ENCODE measurements at regions not wholly inside any gene's neighbourhood (a gene's known extent, or its start where the extent isn't known, plus 50 kb on each side); places are given as distances from the start of the nearest gene placed in this dataset.
A peak's percentile ranks its signal among the peaks of the same experiment; 100 is the strongest.

DNA sequence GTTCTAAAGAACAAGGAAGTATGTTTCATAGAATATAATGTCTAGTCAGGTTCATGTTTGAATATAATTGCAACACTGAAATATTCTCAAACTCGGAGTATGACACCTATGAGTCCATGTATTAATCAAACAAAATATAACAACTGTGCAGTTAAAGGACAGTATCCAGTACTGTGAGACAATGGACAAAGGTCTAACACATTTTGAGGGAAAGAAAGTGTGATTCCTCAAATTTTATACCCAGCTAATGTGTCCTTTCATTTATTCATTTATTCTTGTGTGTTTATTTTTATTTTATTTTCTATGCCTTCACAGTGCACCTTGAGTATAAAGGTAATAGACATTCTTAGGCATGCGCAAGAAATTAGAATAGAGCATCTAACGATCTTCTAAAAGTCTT lies 401.0 kb upstream of the ZFHX3 start:
- DNase-seq (ENCODE audit: low read depth) = no peak

DNA sequence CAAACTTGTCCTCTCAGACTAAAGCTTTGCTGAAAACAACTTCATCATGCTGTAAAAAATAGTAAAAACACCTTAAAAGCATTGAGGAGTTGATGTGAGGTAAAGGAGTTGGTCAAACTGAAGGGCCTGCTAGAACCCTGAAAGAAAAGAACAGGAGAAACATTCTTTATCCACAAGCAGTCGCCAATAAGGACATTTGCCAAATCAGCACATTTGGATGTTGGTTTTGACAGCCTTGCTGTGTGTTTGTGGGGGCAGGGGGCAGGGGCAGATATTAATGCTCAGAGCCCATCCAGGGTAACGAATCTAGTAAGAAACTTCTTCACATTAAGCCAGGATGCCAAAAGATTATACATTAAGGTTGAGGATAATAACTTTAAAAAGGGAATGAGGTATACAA lies 399.9 kb upstream of the ZFHX3 start:
- no peak for DNase-seq (ENCODE audit: low read depth)

DNA sequence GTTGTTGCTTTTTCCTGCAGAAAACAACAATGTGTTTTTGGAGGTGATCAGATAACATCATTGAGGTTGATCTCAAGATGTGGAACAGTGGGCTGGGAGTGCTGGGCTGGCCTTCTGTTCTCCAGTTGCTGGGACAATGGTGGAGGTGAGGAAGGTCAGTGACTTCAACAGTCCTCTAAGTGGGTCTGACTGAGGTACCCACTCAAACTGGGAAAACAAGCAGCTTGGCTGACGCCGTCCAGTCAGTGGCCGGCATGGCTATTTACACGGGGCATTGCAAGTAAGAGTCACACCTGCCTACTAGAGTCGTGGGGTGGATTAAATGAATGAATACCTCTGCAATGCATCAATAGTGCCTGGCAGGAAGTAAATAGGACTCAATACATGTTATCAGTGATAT lies 386.7 kb upstream of the ZFHX3 start:
- DNase-seq (ENCODE audit: low read depth) = no peak

DNA sequence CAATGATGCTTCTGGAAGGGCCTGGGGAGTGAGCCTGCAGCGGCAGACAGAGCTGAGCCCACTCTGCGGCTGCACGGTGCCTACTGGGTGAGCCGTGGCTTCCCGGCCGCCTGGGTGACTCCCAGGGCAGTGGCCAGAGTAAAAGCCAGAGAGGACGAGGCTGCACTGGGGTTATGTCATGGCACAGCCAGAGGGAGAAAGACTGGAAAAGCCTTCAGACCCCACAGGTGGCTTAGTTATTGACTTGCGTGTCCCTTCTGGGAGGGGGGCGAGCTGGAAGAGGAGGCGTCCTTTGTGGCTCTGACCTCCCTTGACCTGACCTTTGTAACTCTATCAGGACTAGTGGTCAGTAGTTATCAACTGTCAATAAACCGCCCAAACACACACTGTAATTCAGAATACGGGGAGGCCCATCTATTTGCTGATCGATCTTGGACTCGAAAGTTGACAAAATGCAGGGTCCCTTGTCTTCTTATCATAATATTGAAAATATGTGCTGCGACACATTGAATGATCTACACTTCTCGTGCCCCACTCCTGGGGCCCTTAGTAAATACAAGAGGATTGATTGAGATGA lies 385.9 kb upstream of the ZFHX3 start:
- DNase-seq (ENCODE audit: low read depth) = no peak

DNA sequence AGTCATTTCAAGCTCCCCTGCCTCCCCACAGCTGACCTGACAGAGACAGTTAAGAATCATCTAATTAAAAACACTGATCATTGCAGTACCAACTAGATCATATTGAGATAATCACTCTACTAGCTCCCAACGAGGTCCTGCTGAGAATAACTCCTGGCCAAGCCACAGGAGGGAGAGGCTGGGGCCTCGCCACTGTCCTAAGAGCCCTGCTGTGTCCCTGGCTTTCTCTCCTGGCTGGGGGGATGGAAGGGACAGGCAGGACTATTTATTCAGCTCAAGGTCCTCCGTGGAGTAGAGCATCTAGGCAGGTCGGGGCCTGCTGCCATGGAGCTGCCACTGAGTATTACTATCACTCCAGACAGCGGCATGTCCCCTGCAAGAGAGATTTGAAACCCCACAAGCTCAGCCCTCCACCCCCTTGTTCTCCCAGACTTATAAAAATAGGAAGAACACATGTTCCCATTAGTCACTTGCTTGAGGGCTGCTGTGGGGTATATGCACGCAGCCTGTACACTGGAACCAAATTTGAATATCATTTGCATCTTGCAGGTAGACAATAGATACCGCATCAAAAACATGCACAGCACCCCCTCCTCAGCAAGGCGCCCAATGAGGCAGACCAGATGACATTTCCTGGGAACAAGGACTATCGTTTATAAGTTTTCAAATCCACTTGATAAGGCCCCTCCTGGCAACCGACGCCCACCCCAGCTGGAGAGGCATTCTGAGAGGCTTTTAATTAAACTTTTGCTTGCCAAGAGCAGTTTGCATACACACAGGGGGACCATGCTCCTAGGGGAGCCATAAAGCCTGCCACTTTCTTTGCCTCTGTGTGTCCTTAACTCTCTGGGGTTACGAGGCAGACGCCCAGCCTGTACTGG lies 385.2 kb upstream of the ZFHX3 start:
- DNase-seq (ENCODE audit: low read depth) = no peak

DNA sequence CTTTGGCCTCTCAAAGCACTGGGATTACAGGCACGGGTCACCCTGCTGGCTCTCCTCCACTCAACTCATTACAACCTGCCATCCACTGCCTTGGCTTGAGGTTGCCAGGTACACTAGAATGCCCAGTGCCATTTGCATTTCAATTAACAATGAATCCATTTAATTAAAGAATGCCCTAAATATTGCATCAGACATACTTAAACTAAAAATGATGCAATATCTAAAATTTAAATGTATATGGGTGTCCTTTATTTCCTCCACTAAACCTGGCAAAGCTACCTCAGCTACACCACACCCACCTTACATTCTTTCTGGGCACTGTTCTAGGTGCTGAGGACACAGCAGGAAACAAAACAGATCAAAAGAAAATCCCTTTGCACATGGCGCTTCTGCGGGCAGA lies 382.2 kb upstream of the ZFHX3 start:
- no peak for DNase-seq (ENCODE audit: low read depth)

DNA sequence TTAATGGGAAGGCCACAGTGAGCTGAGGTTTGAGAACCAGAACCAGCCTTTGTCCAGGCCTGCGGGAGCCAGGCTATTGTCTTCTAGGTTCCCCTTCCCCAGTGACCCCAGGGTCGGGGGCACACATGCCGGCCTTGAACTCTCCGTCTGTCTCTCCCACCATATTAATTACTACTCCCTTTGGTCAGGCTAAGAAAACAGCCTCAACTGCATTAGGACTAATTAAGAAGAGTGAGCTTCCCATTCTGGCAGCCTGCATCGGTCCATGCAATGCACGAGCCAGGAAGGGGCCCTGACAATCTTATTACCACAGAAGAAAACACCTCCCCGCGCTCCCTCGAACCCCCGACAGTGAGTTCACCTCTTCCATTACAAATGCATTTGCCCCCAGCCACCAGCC lies 380.2 kb upstream of the ZFHX3 start:
- DNase-seq (ENCODE audit: low read depth) = no peak

DNA sequence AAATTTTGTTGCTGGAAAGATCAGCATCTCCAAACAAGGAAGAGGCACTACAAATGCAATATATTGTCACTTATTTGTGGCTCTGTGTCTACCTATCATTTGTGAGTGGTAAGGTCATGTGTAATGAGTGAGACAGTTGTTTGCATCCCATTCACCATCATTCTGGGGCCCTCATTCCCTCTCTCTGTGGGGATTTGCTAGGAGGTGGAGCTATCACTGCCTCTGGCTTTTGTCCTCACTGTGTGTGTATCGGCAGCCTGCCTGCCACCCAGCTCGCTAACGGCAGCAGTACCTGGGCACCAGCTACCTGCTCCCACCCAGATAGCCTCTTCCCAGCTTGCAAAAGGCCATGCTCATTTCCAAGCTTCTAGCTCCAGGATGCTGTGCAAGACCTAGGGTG lies 379.2 kb upstream of the ZFHX3 start:
- DNase-seq (ENCODE audit: low read depth) = no peak

DNA sequence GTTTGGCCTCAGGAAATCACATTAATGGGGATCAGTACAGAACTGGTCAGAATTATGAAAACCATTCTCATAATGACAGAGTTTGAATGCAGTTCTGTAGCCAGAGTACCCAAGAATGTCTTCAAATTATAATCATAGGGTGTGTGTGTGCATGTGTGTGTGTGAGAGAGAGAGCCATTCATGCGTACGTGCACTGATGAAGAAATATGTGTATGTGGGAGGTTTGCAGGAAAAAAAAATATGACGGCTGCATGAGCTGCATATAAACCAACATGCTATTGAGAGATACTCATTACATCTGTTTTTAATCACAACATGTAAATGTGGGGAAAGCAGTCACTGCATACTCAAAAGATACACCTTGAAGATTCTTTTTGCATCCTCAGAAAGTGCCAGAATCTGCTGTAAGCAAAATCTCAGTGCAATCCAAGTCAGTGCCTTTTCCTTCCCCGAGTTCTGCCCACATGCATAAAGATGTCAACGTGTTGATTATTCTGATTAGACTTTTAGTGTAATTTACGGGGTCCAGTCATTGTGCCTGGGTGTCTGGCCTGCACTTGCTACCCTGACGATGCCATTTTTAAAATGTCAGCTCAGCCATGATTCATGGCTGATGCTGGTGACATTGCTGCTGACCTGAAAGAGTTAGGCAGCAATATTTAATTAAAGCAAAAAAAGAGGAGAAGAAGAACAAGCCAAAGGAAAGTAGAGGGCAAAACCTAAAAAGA lies 378.7 kb upstream of the ZFHX3 start:
- no peak for DNase-seq (ENCODE audit: low read depth)

DNA sequence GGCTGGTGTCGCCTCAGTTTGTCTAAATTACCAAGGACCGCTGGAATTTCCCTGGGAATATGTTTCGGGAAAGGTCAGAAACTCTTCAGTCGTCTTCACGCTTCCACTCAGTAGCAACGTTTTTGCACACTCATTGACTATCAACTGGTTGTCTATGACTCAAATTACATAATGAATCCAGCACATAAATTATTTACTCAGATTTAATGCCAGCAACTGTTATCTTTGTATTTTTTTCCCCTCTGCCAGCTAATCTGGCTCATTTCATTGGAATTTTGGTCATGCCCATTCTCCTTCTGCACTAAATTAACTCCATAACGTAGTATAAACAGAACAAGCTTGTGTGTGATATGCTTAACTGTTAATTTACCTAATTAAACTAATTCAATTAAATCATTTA lies 372.7 kb upstream of the ZFHX3 start:
- DNase-seq (ENCODE audit: low read depth) = peak; percentile 14

DNA sequence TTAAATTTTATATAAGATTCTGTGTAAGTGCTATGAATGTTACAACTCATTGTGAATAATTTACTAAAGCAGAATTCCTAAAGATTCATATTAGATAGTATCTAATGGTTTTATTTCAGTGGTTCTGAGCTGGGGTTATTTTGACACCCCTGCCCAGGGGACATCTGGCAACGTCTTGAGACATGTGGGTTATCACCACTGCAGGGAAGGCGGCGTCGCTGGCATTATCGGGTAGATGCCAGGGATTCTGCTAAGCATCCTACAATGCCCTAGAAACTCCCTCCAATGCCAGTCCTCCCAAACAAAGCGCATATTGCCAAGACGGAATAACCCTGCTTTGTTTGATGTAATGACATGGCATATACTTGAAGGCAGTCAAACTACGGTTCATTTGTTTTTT lies 372.3 kb upstream of the ZFHX3 start:
- no peak for DNase-seq (ENCODE audit: low read depth)

DNA sequence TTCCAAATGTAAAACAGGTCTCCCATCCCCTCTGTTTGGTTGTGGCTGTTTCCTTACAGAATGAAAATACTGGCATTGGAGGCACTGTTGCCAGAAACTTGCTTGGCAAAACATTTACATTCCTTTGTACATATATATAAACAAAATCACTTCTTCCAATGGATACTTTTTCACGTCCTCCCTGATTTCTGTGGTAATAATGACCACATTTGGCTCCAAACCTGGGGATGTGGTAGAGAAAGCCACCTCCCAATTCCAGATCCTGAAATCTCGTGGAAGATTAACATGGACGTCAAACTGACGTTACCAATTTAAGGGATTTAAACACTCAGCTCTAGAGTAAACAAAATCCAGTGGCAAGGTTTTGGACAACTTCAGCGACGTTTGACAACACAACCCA lies 370.8 kb upstream of the ZFHX3 start:
- no peak for DNase-seq (ENCODE audit: low read depth)

DNA sequence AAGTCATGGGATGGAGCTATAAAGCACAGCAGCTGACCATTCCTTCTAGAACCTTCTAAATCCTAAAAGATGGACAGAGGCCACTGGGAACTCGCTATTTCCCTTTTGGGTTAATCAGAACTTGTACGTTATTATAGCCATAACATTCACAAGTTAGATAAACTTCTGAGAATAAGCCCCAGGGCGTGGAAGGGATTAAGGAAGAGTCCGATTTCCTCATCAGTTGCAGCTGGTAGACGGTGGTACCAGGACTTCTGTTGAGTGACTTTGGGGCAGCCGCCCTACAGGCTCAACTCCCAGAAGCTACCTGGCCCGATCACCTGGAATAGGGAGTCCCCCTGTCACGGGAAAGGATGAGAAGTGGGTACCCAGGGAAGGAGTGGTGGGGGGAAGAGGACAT lies 370.1 kb upstream of the ZFHX3 start:
- no peak for DNase-seq (ENCODE audit: low read depth)

DNA sequence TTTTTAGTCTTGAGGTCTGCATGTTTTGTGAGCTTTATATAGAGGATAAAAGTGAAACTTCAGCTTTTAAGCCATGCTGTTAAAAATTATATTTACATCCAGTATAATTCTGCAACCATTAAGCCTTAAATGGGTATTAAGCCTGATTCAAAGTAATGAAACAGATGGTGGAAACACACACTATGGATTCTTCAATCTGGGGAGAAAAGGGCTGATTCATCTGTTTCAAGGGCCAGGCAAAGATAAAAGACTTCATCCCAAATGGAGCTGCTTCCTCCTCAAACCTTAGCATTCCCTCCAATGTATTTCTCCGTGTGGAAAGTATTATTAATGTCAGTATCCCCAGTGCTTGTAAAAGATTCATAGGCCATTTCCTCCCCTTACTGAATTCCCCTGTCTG lies 367.4 kb upstream of the ZFHX3 start:
- no peak for DNase-seq (ENCODE audit: low read depth)

DNA sequence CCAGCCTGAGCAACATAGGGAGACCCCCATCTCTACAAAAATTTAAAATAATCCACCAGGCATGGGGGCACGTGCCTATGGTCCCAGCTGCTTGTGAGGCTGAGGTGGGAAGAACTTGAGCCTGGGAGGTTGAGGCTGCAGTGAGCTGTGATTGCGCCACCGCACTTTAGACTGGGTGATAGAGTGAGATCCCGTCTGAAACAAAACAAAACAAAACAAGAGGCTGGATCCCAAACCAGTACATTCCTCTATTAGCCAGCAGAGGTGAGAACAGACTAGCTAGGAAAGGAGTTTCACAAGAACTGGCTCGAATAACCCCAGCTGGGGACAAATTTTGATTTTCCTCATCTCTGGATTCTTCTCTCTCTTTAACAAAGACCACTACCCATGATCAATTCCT lies 366.7 kb upstream of the ZFHX3 start:
- no peak for DNase-seq (ENCODE audit: low read depth)

DNA sequence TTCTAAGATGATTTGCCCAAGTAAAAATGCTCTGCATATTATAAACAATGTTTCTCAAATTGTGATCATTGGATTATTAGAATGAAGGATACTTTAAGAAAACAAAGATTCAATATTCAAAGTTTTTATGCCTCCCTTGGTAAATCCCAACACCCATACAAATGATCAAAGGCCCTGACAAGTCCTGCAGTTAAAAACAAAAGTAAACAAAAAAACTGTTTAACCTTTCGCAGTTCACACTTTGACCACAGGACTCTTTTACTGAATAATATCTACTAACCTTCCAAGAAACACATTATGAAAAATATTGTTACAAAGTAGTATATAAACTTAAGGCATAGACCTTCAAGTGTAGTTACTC lies 365.9 kb upstream of the ZFHX3 start:
- DNase-seq (ENCODE audit: low read depth) = no peak

DNA sequence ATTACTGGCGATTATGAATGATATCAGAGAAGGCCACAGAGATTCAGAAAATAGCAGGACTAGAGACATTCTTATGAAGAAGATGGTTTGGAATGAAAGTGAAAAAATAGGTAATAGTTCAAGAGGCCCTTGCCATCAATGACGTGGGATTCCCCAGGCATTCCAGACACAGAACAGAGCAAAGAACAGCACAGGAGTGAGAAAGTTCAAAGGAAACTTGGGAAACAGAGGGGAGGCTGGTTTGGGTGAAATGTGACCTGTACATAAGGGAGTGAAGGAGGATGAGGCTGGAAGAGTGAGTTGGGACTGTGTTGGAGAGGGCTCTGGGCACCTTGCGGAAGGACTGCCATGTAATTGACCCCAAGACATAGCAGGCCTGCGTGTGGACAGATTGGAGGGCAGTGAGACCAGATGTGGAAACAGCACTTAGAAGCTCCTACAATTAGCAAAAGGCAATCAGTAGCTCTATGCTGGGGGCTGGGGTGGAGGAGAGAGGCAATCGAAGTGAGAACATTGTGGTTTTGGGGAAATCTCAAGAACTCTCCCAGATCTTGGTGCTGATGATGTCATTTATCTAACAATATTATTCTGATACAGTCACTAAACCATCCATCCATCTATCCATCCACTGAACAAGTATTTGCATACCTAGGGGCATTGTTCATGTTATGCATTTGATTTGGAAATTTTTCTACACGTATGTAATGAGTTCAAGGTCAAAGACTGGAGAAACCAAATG lies 365.3 kb upstream of the ZFHX3 start:
- DNase-seq (ENCODE audit: low read depth) = no peak

DNA sequence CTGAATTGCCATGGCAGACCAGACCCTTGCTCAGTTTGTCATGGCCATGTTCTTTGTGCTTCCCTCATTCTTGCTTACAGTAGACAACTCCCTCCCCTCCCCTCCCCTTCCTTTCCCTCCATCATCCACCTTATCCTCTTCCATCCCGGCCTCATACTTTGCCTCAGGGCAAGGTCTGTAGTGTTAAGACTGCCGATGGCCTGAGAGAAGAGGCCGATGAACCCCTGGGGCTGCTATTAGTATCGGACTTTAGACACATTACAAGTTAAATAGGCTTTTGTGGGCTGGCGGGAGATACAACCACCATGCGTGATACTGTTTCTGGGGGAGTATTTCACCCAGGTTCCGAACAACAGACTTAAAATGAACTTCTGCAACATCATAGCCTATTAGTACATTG lies 364.5 kb upstream of the ZFHX3 start:
- DNase-seq (ENCODE audit: low read depth) = no peak

DNA sequence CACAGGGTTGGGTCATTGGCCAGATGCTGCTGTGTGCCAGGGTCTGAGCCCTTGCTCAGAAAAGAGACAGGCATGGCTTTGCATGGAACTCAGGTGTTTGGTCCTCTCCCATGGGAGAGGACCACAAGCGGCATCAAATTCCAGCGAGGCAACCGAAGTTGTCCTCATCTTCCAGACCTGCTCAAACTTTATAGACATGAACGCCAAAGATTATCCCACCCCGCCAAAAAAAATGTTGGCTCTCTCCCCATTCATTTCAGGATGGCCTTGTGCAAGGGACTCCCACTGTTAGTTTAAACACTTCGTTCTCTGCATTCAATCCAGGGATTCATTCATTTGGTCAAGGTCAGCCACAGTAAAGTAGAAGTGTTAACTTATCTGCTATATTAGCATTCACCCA lies 360.8 kb upstream of the ZFHX3 start:
- no peak for DNase-seq (ENCODE audit: low read depth)

DNA sequence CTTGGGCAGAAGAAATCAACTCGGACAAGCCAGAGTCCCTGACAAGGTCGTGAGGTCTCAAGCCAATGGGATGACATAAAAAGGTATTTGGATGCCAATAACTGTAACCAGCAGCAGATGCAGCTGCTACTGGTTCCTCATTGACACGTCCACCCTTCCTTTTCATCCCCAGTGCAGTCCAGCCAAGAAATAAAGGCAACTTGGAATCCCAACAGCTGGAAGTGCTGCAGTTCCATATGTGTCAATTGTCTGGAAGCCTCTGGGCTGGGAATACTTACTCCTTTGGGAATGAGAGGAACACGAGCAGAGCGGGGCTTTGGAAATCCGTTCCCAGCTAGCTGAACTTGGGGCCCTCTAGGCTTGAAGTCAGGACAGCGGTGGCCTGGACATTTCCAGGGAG lies 360.4 kb upstream of the ZFHX3 start:
- no peak for DNase-seq (ENCODE audit: low read depth)

DNA sequence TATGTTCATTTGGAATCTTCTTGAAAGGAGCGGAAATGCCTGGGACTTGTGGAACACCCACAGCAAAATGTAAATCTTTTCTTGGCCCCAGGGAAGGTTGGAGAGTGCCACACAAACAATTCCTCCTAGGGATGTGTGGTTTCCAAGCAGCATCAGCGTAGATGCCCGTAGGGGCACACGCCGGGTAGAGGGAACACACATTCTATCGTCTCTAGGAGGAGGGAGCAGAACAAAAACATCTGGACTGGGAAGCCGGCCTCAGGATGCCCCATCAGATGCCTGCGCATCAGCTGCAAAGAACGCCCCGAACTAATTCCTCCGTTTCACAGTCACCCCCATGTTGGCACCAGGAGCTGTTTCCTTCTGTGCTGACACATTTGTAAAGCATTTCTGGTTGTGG lies 357.9 kb upstream of the ZFHX3 start:
- no peak for DNase-seq (ENCODE audit: low read depth)

DNA sequence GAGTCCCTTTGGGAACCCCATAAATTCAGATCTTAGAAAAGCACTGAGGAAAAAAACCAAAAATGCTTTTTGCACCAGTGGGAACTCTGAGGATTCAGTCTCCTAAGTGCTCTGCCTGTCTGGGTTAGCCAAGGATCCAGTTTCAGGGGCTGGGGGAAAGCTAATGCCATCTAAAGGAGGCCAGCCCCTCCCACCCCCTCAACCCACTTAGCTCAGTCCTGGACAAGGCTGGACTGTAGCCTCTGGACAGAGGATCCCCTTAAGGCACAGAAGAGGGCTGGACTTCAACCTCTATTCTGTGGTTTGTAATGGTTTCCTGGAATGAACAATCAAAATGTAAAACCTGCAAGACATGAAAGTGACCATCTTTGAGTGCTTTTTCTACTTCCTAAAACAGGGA lies 356.1 kb upstream of the ZFHX3 start:
- no peak for DNase-seq (ENCODE audit: low read depth)

DNA sequence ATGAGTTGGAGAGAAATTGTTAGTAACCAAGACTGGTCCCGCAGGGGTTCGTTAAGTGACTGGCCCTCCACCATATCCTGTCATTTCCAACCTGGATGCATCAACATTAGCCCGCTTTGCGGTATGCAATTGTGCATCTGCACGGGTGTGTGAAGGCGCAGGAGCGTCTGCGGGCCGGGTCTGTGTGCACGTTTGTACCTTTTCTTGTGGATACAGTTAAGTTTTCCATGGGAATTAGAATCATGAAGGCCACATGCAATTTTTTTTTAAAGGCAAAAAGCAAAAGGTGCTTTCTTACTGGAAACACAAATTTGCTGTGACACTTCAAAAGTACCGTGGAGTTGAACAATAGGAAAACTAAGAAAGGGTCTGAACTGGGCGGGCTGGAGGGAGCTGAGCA lies 355.4 kb upstream of the ZFHX3 start:
- DNase-seq (ENCODE audit: low read depth) = no peak

Measured in HS-5 (cell line).